Left lung (tissue), 4 donors: ENCODE measurements at regions not wholly inside any gene's neighbourhood (a gene's known extent, or its start where the extent isn't known, plus 50 kb on each side); places are given as distances from the start of the nearest gene placed in this dataset.

Source experiments
- ATAC-seq: fragments of 200-7000 bp; cut with Tn5 transposase; one replicate; pipeline ENCODE4 v1.9.1; 2020; ENCODE audit warnings: moderate library complexity
- DNase-seq, 4 donors: peaks; one replicate each; pipeline ENCODE4 v3.0.0-alpha.2; 2013 to 2020
- H3K27ac ChIP-seq, 2 donors: fragments of 200-600 bp; sonication (generic) in 1 of 2; one replicate each; pipeline versions ENCODE4 v1.5.0 to v1.8.0; 2020 to 2021
- H3K27me3 ChIP-seq, 2 donors: fragments of 200-600 bp; sonication (generic) in 1 of 2; one replicate each; pipeline versions ENCODE4 v1.5.0 to v1.8.0; 2020 to 2021
- H3K36me3 ChIP-seq, 2 donors: fragments of 200-600 bp; sonication (generic) in 1 of 2; one replicate each; pipeline versions ENCODE4 v1.5.0 to v1.8.0; 2020 to 2021
- H3K4me1 ChIP-seq, 2 donors: fragments of 200-600 bp; one replicate each; pipeline ENCODE4 v1.8.0; 2021
- H3K4me3 ChIP-seq, 2 donors: fragments of 200-600 bp; sonication (generic) in 1 of 2; one replicate each; pipeline versions ENCODE4 v1.5.0 to v1.8.0; 2020 to 2021; ENCODE audit warnings: mild to moderate bottlenecking in 1 of 2
- H3K9me3 ChIP-seq, 2 donors: fragments of 200-600 bp; sonication (generic) in 1 of 2; one replicate each; pipeline versions ENCODE4 v1.5.0 to v1.8.0; 2020 to 2021
- CTCF ChIP-seq, 2 donors: fragments of 200-600 bp; sonication (generic) in 1 of 2; IDR thresholded peaks; one replicate each; pipeline versions ENCODE4 v1.5.0 to v1.8.0; 2021; ENCODE audit warnings: antibody characterized with exemption in 2 of 2
- intact Hi-C, 2 donors: fragments of 100-400 bp; cut with DNase I; formaldehyde crosslinking; loops; one replicate each; pipeline versions ENCODE4 v1.11.2 to v1.14.2; 2022
- donor health status: DM: no; HTN: yes; CAD: no.
- donor health status: DM: no; HTN: no; CAD: no.

- Histone ChIP-seq H3K27ac (no peak overlapping the region), H3K27me3 (no peaks in the 10 kb centered on the region), H3K4me1 (no peaks in the 10 kb centered on the region), H3K9me3 (peaks cover 0 to 7% of the 10 kb centered on the region in 2 donors), H3K4me3 (no peak overlapping the region), H3K36me3 (no peaks in the 10 kb centered on the region)
- no peak for TF ChIP-seq CTCF (IDR thresholded peaks at IDR 0.05)
- no peak for DNase-seq
- no peak for ATAC-seq
- intact Hi-C loops: no loop called here
These were observed 256.8 kb upstream of the STS start for GRCh38 chrX:6890544-6891261.

- Histone ChIP-seq H3K27ac (no peak overlapping the region), H3K27me3 (no peaks in the 10 kb centered on the region), H3K9me3 (no peaks in the 10 kb centered on the region), H3K36me3 (no peaks in the 10 kb centered on the region), H3K4me1 (no peaks in the 10 kb centered on the region), H3K4me3 (no peak overlapping the region)
- no peak for ATAC-seq
- no peak for TF ChIP-seq CTCF (IDR thresholded peaks at IDR 0.05)
- DNase-seq: no peak
- intact Hi-C loops: no loop called here
These were observed 261.6 kb upstream of the STS start for GRCh38 chrX:6885909-6886308.

- ATAC-seq (no peak), DNase-seq (no peak)
- no peaks in the 10 kb centered on the region for H3K36me3 ChIP-seq
- H3K27ac ChIP-seq: no peak overlapping the region
- intact Hi-C loops: no loop called here
- H3K9me3 ChIP-seq: no peaks in the 10 kb centered on the region
- no peaks in the 10 kb centered on the region for H3K4me1 ChIP-seq
- no peaks in the 10 kb centered on the region for H3K27me3 ChIP-seq
- no peak for TF ChIP-seq CTCF (IDR thresholded peaks at IDR 0.05)
- no peak overlapping the region for H3K4me3 ChIP-seq
These were observed 262.1 kb upstream of the STS start for GRCh38 chrX:6885396-6885795.

GRCh38 chrX:6861456-6861855, 286.1 kb upstream of the STS start:
- no peak overlapping the region for H3K4me3 ChIP-seq
- no peaks in the 10 kb centered on the region for H3K36me3 ChIP-seq
- no peak overlapping the region for H3K27ac ChIP-seq
- no peak for TF ChIP-seq CTCF (IDR thresholded peaks at IDR 0.05)
- H3K9me3 ChIP-seq: peaks cover 0 to 11% of the 10 kb centered on the region in 2 donors
- no peaks in the 10 kb centered on the region for H3K27me3 ChIP-seq
- DNase-seq: no peak
- H3K4me1 ChIP-seq: no peaks in the 10 kb centered on the region
- no peak for ATAC-seq
- intact Hi-C loops: no loop called here

GRCh38 chrX:6857749-6858148, 289.8 kb upstream of the STS start:
- no peaks in the 10 kb centered on the region for H3K4me1 ChIP-seq
- no peaks in the 10 kb centered on the region for H3K27me3 ChIP-seq
- H3K9me3 ChIP-seq: peaks cover 0 to 11% of the 10 kb centered on the region in 2 donors
- ATAC-seq (no peak), DNase-seq (no peak)
- TF ChIP-seq CTCF (IDR thresholded peaks at IDR 0.05): no peak
- H3K36me3 ChIP-seq: no peaks in the 10 kb centered on the region
- intact Hi-C loops: no loop called here
- no peak overlapping the region for H3K27ac ChIP-seq
- H3K4me3 ChIP-seq: no peak overlapping the region
